ENCODE measurements at regions not wholly inside any gene's neighbourhood (a gene's known extent, or its start where the extent isn't known, plus 50 kb on each side); places are given as distances from the start of the nearest gene placed in this dataset.

- WGBS (ENCODE audit: insufficient coverage), result 89% methylated on average over 2 of the region's 5 CpGs
Measured at GRCh38 chr4:78671903-78672815, 104.0 kb upstream of the BMP2K start.

GRCh38 chr4:78673337-78673736, 102.8 kb upstream of the BMP2K start:
- Histone ChIP-seq H3K27ac (ENCODE audit: low read length) (no peak overlapping the region), H3K36me3 (ENCODE audit: control insufficient read depth, insufficient read depth, low read length) (no peaks in the 10 kb centered on the region), H3K27me3 (ENCODE audit: control insufficient read depth, insufficient read depth, low read length) (no peaks in the 10 kb centered on the region), H3K4me1 (ENCODE audit: control insufficient read depth, insufficient read depth, low read length) (no peaks in the 10 kb centered on the region), H3K4me3 (ENCODE audit: low read length) (no peak overlapping the region), H3K9me3 (replicated peaks; ENCODE audit: control insufficient read depth, low read depth, low read length) (no peaks in the 10 kb centered on the region)
- DNase-seq, result no peak
- 100% methylated on average over 1 of the region's 2 CpGs for WGBS (ENCODE audit: insufficient coverage)

More at GRCh38 chr4:78671903-78672815, 104.0 kb upstream of the BMP2K start:
- no peaks in the 10 kb centered on the region for H3K36me3 ChIP-seq (ENCODE audit: control insufficient read depth, insufficient read depth, low read length)
- no peak overlapping the region for H3K4me3 ChIP-seq (ENCODE audit: low read length)
- no peaks in the 10 kb centered on the region for H3K9me3 ChIP-seq (replicated peaks; ENCODE audit: control insufficient read depth, low read depth, low read length)
- no peaks in the 10 kb centered on the region for H3K4me1 ChIP-seq (ENCODE audit: control insufficient read depth, insufficient read depth, low read length)
- peak; percentile 28 for DNase-seq
- H3K27ac ChIP-seq (ENCODE audit: low read length), result no peak overlapping the region
- no peaks in the 10 kb centered on the region for H3K27me3 ChIP-seq (ENCODE audit: control insufficient read depth, insufficient read depth, low read length)

- Histone ChIP-seq H3K27me3 (ENCODE audit: control insufficient read depth, insufficient read depth, low read length) (no peaks in the 10 kb centered on the region), H3K4me3 (ENCODE audit: low read length) (no peak overlapping the region), H3K9me3 (replicated peaks; ENCODE audit: control insufficient read depth, low read depth, low read length) (no peaks in the 10 kb centered on the region), H3K4me1 (ENCODE audit: control insufficient read depth, insufficient read depth, low read length) (no peaks in the 10 kb centered on the region), H3K36me3 (ENCODE audit: control insufficient read depth, insufficient read depth, low read length) (no peaks in the 10 kb centered on the region), H3K27ac (ENCODE audit: low read length) (no peak overlapping the region)
- no CpG with 5 or more reads among the region's 1 CpG for WGBS (ENCODE audit: insufficient coverage)
- no peak for DNase-seq
Measured at GRCh38 chr4:78675325-78675724, 100.8 kb upstream of the BMP2K start.

GRCh38 chr4:78682070-78682469, 94.1 kb upstream of the BMP2K start:
- DNase-seq, result no peak
- Histone ChIP-seq H3K9me3 (replicated peaks; ENCODE audit: control insufficient read depth, low read depth, low read length) (no peaks in the 10 kb centered on the region), H3K4me1 (ENCODE audit: control insufficient read depth, insufficient read depth, low read length) (no peaks in the 10 kb centered on the region), H3K27ac (ENCODE audit: low read length) (no peak overlapping the region), H3K4me3 (ENCODE audit: low read length) (no peak overlapping the region), H3K27me3 (ENCODE audit: control insufficient read depth, insufficient read depth, low read length) (no peaks in the 10 kb centered on the region), H3K36me3 (ENCODE audit: control insufficient read depth, insufficient read depth, low read length) (no peaks in the 10 kb centered on the region)
- WGBS (ENCODE audit: insufficient coverage), result 72% methylated on average over 2 of the region's 3 CpGs

- Histone ChIP-seq H3K27ac (ENCODE audit: low read length) (no peak overlapping the region), H3K4me3 (ENCODE audit: low read length) (no peak overlapping the region), H3K27me3 (ENCODE audit: control insufficient read depth, insufficient read depth, low read length) (no peaks in the 10 kb centered on the region), H3K9me3 (replicated peaks; ENCODE audit: control insufficient read depth, low read depth, low read length) (no peaks in the 10 kb centered on the region), H3K4me1 (ENCODE audit: control insufficient read depth, insufficient read depth, low read length) (no peaks in the 10 kb centered on the region), H3K36me3 (ENCODE audit: control insufficient read depth, insufficient read depth, low read length) (no peaks in the 10 kb centered on the region)
- DNase-seq, result peak; percentile 20
Measured at GRCh38 chr4:78683352-78683751, 92.8 kb upstream of the BMP2K start.

GRCh38 chr4:78684325-78685079, 91.6 kb upstream of the BMP2K start:
- H3K9me3 ChIP-seq (replicated peaks; ENCODE audit: control insufficient read depth, low read depth, low read length), result no peaks in the 10 kb centered on the region
- DNase-seq, result peak; percentile 17

GRCh38 chr4:78687818-78688217, 88.3 kb upstream of the BMP2K start:
- H3K4me3 ChIP-seq (ENCODE audit: low read length), result no peak overlapping the region
- DNase-seq, result no peak
- H3K4me1 ChIP-seq (ENCODE audit: control insufficient read depth, insufficient read depth, low read length), result no peaks in the 10 kb centered on the region
- H3K9me3 ChIP-seq (replicated peaks; ENCODE audit: control insufficient read depth, low read depth, low read length), result no peaks in the 10 kb centered on the region
- H3K27me3 ChIP-seq (ENCODE audit: control insufficient read depth, insufficient read depth, low read length), result no peaks in the 10 kb centered on the region
- no CpG with 5 or more reads among the region's 3 CpGs for WGBS (ENCODE audit: insufficient coverage)
- no peak overlapping the region for H3K27ac ChIP-seq (ENCODE audit: low read length)
- H3K36me3 ChIP-seq (ENCODE audit: control insufficient read depth, insufficient read depth, low read length), result no peaks in the 10 kb centered on the region

More at GRCh38 chr4:78684325-78685079, 91.6 kb upstream of the BMP2K start:
- Histone ChIP-seq H3K27ac (ENCODE audit: low read length) (no peak overlapping the region), H3K27me3 (ENCODE audit: control insufficient read depth, insufficient read depth, low read length) (no peaks in the 10 kb centered on the region), H3K4me3 (ENCODE audit: low read length) (no peak overlapping the region), H3K36me3 (ENCODE audit: control insufficient read depth, insufficient read depth, low read length) (no peaks in the 10 kb centered on the region), H3K4me1 (ENCODE audit: control insufficient read depth, insufficient read depth, low read length) (no peaks in the 10 kb centered on the region)
- WGBS (ENCODE audit: insufficient coverage), result 83% methylated on average over 1 of the region's 5 CpGs

- H3K4me1 ChIP-seq (ENCODE audit: control insufficient read depth, insufficient read depth, low read length), result no peaks in the 10 kb centered on the region
Measured at GRCh38 chr4:78688366-78688765, 87.8 kb upstream of the BMP2K start.

GRCh38 chr4:78689261-78689660, 86.9 kb upstream of the BMP2K start:
- no peaks in the 10 kb centered on the region for H3K4me1 ChIP-seq (ENCODE audit: control insufficient read depth, insufficient read depth, low read length)
- 100% methylated on average over 2 of the region's 2 CpGs for WGBS (ENCODE audit: insufficient coverage)
- DNase-seq, result no peak
- no peak overlapping the region for H3K27ac ChIP-seq (ENCODE audit: low read length)
- no peaks in the 10 kb centered on the region for H3K36me3 ChIP-seq (ENCODE audit: control insufficient read depth, insufficient read depth, low read length)
- no peaks in the 10 kb centered on the region for H3K27me3 ChIP-seq (ENCODE audit: control insufficient read depth, insufficient read depth, low read length)
- H3K4me3 ChIP-seq (ENCODE audit: low read length), result no peak overlapping the region
- H3K9me3 ChIP-seq (replicated peaks; ENCODE audit: control insufficient read depth, low read depth, low read length), result no peaks in the 10 kb centered on the region

More at GRCh38 chr4:78688366-78688765, 87.8 kb upstream of the BMP2K start:
- DNase-seq, result no peak
- Histone ChIP-seq H3K27ac (ENCODE audit: low read length) (no peak overlapping the region), H3K36me3 (ENCODE audit: control insufficient read depth, insufficient read depth, low read length) (no peaks in the 10 kb centered on the region), H3K4me3 (ENCODE audit: low read length) (no peak overlapping the region), H3K9me3 (replicated peaks; ENCODE audit: control insufficient read depth, low read depth, low read length) (no peaks in the 10 kb centered on the region), H3K27me3 (ENCODE audit: control insufficient read depth, insufficient read depth, low read length) (no peaks in the 10 kb centered on the region)
- no CpG with 5 or more reads among the region's 6 CpGs for WGBS (ENCODE audit: insufficient coverage)

- Histone ChIP-seq H3K27ac (ENCODE audit: low read length) (no peak overlapping the region), H3K36me3 (ENCODE audit: control insufficient read depth, insufficient read depth, low read length) (no peaks in the 10 kb centered on the region), H3K9me3 (replicated peaks; ENCODE audit: control insufficient read depth, low read depth, low read length) (no peaks in the 10 kb centered on the region), H3K4me1 (ENCODE audit: control insufficient read depth, insufficient read depth, low read length) (no peaks in the 10 kb centered on the region), H3K4me3 (ENCODE audit: low read length) (no peak overlapping the region), H3K27me3 (ENCODE audit: control insufficient read depth, insufficient read depth, low read length) (no peaks in the 10 kb centered on the region)
- no peak for DNase-seq
- 89% methylated on average over 7 of the region's 11 CpGs for WGBS (ENCODE audit: insufficient coverage)
Measured at GRCh38 chr4:78689700-78690323, 86.3 kb upstream of the BMP2K start.

Measured in muscle of leg (tissue), 3 donors.